H1 (cell line): ENCODE measurements at regions not wholly inside any gene's neighbourhood (a gene's known extent, or its start where the extent isn't known, plus 50 kb on each side); places are given as distances from the start of the nearest gene placed in this dataset.
"Not testable (repeated sequence)": the region's sequence is repeated elsewhere in the genome, so short reads cannot be mapped to it uniquely, and the experiment has no call there.

Source experiments
- CTCF ChIA-PET: fragments of 300-600 bp; sonication (Branson Sonifier 250); formaldehyde crosslinking; loops from one replicate; lab custom pipeline; 2021; ENCODE audit not compliant: partially characterized antibody; lab: Charles Lee
- POLR2A ChIA-PET: fragments of 300-600 bp; sonication (Branson Sonifier 250); formaldehyde crosslinking; loops from one replicate; lab custom pipeline; 2021; ENCODE audit warnings: inconsistent platforms; ENCODE audit not compliant: partially characterized antibody; lab: Charles Lee
- DNase-seq, 2 experiments: peaks; one replicate each; pipeline versions ENCODE4 v3.0.0 to v3.0.0-alpha.2; 2010 to 2022; ENCODE audit warnings: low spot score in 2 of 2, low read depth in 1 of 2, mixed read lengths in 1 of 2
- FAIRE-seq: peaks from 2 replicates; lab custom pipeline; 2011; peaks lifted over from hg19 to GRCh38; lab: Jason Lieb, UNC
- H2AFZ ChIP-seq: 2 replicates; pipeline ENCODE4 v1.8.1; 2012; ENCODE audit warnings: low read length, inconsistent platforms
- H2AK5ac ChIP-seq: 2 replicates; pipeline ENCODE4 v1.6.1; 2013; ENCODE audit warnings: low read depth, low read length
- H2BK120ac ChIP-seq: replicated peaks from 2 replicates; pipeline ENCODE3; 2013; ENCODE audit warnings: low read depth, low read length, inconsistent platforms
- H2BK12ac ChIP-seq: 2 replicates; pipeline ENCODE4 v1.6.1; 2013; ENCODE audit warnings: low read depth, low read length
- H2BK15ac ChIP-seq: 2 replicates; pipeline ENCODE4 v1.6.1; 2013; ENCODE audit warnings: low read length
- H2BK20ac ChIP-seq: 2 replicates; pipeline ENCODE4 v1.6.1; 2013; ENCODE audit warnings: low read length
- H2BK5ac ChIP-seq: 2 replicates; pipeline ENCODE4 v1.6.1; 2013; ENCODE audit warnings: low read depth, low read length
- H3K14ac ChIP-seq: 2 replicates; pipeline ENCODE4 v1.6.1; 2013; ENCODE audit warnings: inconsistent platforms; ENCODE audit not compliant: insufficient read length
- H3K18ac ChIP-seq: 2 replicates; pipeline ENCODE4 v1.6.1; 2013; ENCODE audit warnings: low read length; ENCODE audit errors: extremely low read depth
- H3K23ac ChIP-seq: 2 replicates; pipeline ENCODE4 v1.6.1; 2013; ENCODE audit warnings: inconsistent platforms; ENCODE audit not compliant: insufficient read length
- H3K23me2 ChIP-seq: 2 replicates; pipeline ENCODE4 v1.6.1; 2013; ENCODE audit warnings: low read depth, low read length
- H3K27ac ChIP-seq: 2 replicates; pipeline ENCODE4 v1.6.1; 2011; ENCODE audit warnings: low read depth, low read length, inconsistent platforms
- H3K27me3 ChIP-seq, 4 experiments: replicated peaks in 1 of 4; 1 replicate in 1 of 4; 2 replicates in 3 of 4; pipeline versions ENCODE4 v1.6.1 to v1.8.1; 2011 to 2013; ENCODE audit warnings: low read length in 3 of 4, mild to moderate bottlenecking in 3 of 4, inconsistent platforms in 2 of 4, mixed read lengths in 2 of 4, moderate library complexity in 1 of 4; ENCODE audit not compliant: control insufficient read depth in 3 of 4, insufficient read depth in 3 of 4; ENCODE audit errors: extremely low read depth in 1 of 4
- H3K36me3 ChIP-seq, 4 experiments: 2 replicates each; pipeline versions ENCODE4 v1.6.1 to v1.8.1; 2011 to 2013; ENCODE audit warnings: mild to moderate bottlenecking in 4 of 4, low read length in 3 of 4, moderate library complexity in 2 of 4, control low read depth in 1 of 4, inconsistent platforms in 1 of 4; ENCODE audit not compliant: insufficient read depth in 4 of 4, control insufficient read depth in 2 of 4
- H3K4ac ChIP-seq: replicated peaks from 2 replicates; pipeline ENCODE3; 2013; ENCODE audit warnings: low read length, low read depth, mixed read lengths, inconsistent platforms; ENCODE audit not compliant: insufficient read length
- H3K4me1 ChIP-seq, 4 experiments: replicated peaks in 1 of 4; 1 replicate in 1 of 4; 2 replicates in 3 of 4; pipeline versions ENCODE4 v1.6.1 to v1.8.1; 2011 to 2013; ENCODE audit warnings: low read length in 3 of 4, inconsistent platforms in 2 of 4, mixed read lengths in 1 of 4; ENCODE audit not compliant: insufficient read depth in 4 of 4, control insufficient read depth in 3 of 4
- H3K4me2 ChIP-seq, 2 experiments: 2 replicates each; pipeline versions ENCODE4 v1.6.1 to v1.8.1; 2011 to 2013; ENCODE audit warnings: low read depth in 2 of 2, low read length in 2 of 2, control low read depth in 1 of 2, inconsistent platforms in 1 of 2, mild to moderate bottlenecking in 1 of 2; ENCODE audit not compliant: insufficient read depth in 1 of 2
- H3K4me3 ChIP-seq, 4 experiments: fragments of 200-600, 300-600 bp in 1 of 4; sonication (generic), shearing (Covaris generic), sonication (Bioruptor Twin) in 1 of 4; 2 replicates each; pipeline versions ENCODE4 v1.5.1 to v1.8.1; 2011 to 2016; ENCODE audit warnings: low read length in 4 of 4, low read depth in 3 of 4, control low read depth in 2 of 4, inconsistent platforms in 2 of 4, mild to moderate bottlenecking in 2 of 4, mixed read lengths in 1 of 4, moderate library complexity in 1 of 4; ENCODE audit not compliant: insufficient read depth in 2 of 4; ENCODE audit errors: extremely low read depth in 1 of 4
- H3K56ac ChIP-seq: replicated peaks from 2 replicates; pipeline ENCODE3; 2013; ENCODE audit warnings: low read depth, mild to moderate bottlenecking, mixed read lengths, low read length, inconsistent platforms; ENCODE audit not compliant: insufficient read length
- H3K79me1 ChIP-seq: 2 replicates; pipeline ENCODE4 v1.6.1; 2013; ENCODE audit warnings: low read depth, low read length, control low read depth
- H3K79me2 ChIP-seq, 2 experiments: 2 replicates each; pipeline versions ENCODE4 v1.6.1 to v1.8.1; 2012 to 2013; ENCODE audit warnings: low read length in 2 of 2, mild to moderate bottlenecking in 2 of 2, inconsistent platforms in 1 of 2; ENCODE audit not compliant: insufficient read depth in 2 of 2, control insufficient read depth in 1 of 2
- H3K9ac ChIP-seq, 4 experiments: replicated peaks in 1 of 4; 1 replicate in 1 of 4; 2 replicates in 3 of 4; pipeline versions ENCODE4 v1.6.1 to v1.8.1; 2011 to 2013; ENCODE audit warnings: low read depth in 3 of 4, low read length in 3 of 4, control low read depth in 2 of 4, mild to moderate bottlenecking in 2 of 4, moderate library complexity in 2 of 4, inconsistent platforms in 1 of 4; ENCODE audit errors: extremely low read depth in 1 of 4
- H3K9me3 ChIP-seq, 2 experiments: 2 replicates each; pipeline versions ENCODE4 v1.6.1 to v1.8.1; 2012 to 2013; ENCODE audit warnings: mild to moderate bottlenecking in 2 of 2, moderate library complexity in 2 of 2, control low read depth in 1 of 2, inconsistent platforms in 1 of 2, low read depth in 1 of 2, low read length in 1 of 2, mixed read lengths in 1 of 2; ENCODE audit not compliant: insufficient read depth in 2 of 2
- H4K20me1 ChIP-seq, 2 experiments: replicated peaks in 1 of 2; 2 replicates each; pipeline versions ENCODE3 to v1.8.1; 2011 to 2013; ENCODE audit warnings: inconsistent platforms in 2 of 2, low read length in 2 of 2, mild to moderate bottlenecking in 1 of 2; ENCODE audit not compliant: insufficient read depth in 2 of 2, control insufficient read depth in 1 of 2
- H4K5ac ChIP-seq: 2 replicates; pipeline ENCODE4 v1.6.1; 2013; ENCODE audit warnings: low read length, low read depth, mixed read lengths, inconsistent platforms; ENCODE audit not compliant: insufficient read length
- H4K8ac ChIP-seq: 2 replicates; pipeline ENCODE4 v1.8.0; 2013; ENCODE audit warnings: mild to moderate bottlenecking, moderate library complexity, low read length, inconsistent platforms; ENCODE audit not compliant: insufficient read depth; ENCODE audit errors: extremely low read depth
- H4K91ac ChIP-seq: replicated peaks from 2 replicates; pipeline ENCODE3; 2013; ENCODE audit warnings: low read length, mixed read lengths, inconsistent platforms; ENCODE audit not compliant: insufficient read length
- WGBS, 2 experiments: shearing (Covaris generic) in 1 of 2; methylation state at CpG; one replicate each; pipeline versions ENCODE4 v1.1.6 to v1.1.7; 2013 to 2015; ENCODE audit warnings: low lambda C conversion rate in 2 of 2, mixed read lengths in 2 of 2, inconsistent platforms in 1 of 2, low coverage in 1 of 2, missing lambda C conversion rate in 1 of 2; ENCODE audit not compliant: insufficient replicate concordance in 2 of 2, insufficient coverage in 1 of 2, insufficient read length in 1 of 2; ENCODE audit errors: extremely low coverage in 1 of 2, missing lambda C conversion rate in 1 of 2; 5-methylcytosine and 5-hydroxymethylcytosine counted together

DNA sequence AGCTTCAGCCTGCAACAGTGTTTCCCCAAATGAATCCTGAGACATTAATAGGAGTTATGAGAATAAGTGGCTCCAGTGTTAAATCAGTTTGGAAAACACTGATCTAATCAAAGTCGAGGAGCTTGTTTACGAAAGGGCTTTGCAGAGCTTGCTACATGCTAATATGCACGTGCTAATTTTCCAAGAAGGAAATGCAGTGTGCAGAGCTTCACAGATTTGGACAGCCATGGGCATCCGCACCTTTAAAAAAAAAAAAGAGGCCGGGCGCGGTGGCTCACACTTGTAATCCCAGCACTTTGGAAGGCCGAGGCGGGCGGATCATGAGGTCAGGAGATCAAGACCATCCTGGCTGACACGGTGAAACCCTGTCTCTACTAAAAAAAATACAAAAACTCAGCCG, 79.7 kb upstream of the LMO2 start:
- H3K23ac ChIP-seq, H3K4me2 ChIP-seq, H3K79me2 ChIP-seq, H3K36me3 ChIP-seq, H3K4me3 ChIP-seq, H3K9me3 ChIP-seq, H2BK5ac ChIP-seq, H3K4me1 ChIP-seq, H3K27ac ChIP-seq, H3K4ac ChIP-seq, H3K18ac ChIP-seq, H4K20me1 ChIP-seq, H4K8ac ChIP-seq, FAIRE-seq, DNase-seq, H3K14ac ChIP-seq, H3K56ac ChIP-seq, H3K9ac ChIP-seq, H3K79me1 ChIP-seq, H2AK5ac ChIP-seq, H3K23me2 ChIP-seq, H2BK12ac ChIP-seq, H2BK20ac ChIP-seq, H3K27me3 ChIP-seq, H2BK15ac ChIP-seq, H4K91ac ChIP-seq, H2BK120ac ChIP-seq, H4K5ac ChIP-seq: not testable (repeated sequence)
- 89% methylated on average over 10 of the region's 12 CpGs; no CpG with 5 or more reads in 1 of the 2 experiments for WGBS, 2 experiments
- POLR2A ChIA-PET: interaction anchor here (1.4 kb wide), 1 partner anchor 9 kb away, joined by 3 read pairs; no protein-coding TSS in a partner anchor
- CTCF ChIA-PET: interaction anchor here (0.6 to 19.3 kb wide), 30 partner anchors 8 to 1232 kb away, joined by 3 to 326 read pairs (median 5); no protein-coding TSS in a partner anchor
- peak overlapping the region; percentile 42; the same call in 1 of the 2 replicates for H2AFZ ChIP-seq
